Fibroblast of pulmonary artery (primary cell): ENCODE measurements at regions not wholly inside any gene's neighbourhood (a gene's known extent, or its start where the extent isn't known, plus 50 kb on each side); places are given as distances from the start of the nearest gene placed in this dataset.

Source experiments
- DNase-seq: peaks from one replicate; pipeline ENCODE4 v3.0.0-alpha.2; 2010; ENCODE audit warnings: low read depth
- H3K4me3 ChIP-seq: replicated peaks from 2 replicates; pipeline ENCODE4 v1.5.1; 2011; ENCODE audit warnings: low read depth, mild to moderate bottlenecking, control low read depth, low read length, moderate library complexity
- TF ChIP-seq, protein P1 (sequence below): IDR thresholded peaks from 2 replicates; pipeline ENCODE4 v1.5.1; 2011; ENCODE audit warnings: mild to moderate bottlenecking, control low read depth, low read length, inconsistent platforms; ENCODE audit errors: missing control alignments

DNA sequence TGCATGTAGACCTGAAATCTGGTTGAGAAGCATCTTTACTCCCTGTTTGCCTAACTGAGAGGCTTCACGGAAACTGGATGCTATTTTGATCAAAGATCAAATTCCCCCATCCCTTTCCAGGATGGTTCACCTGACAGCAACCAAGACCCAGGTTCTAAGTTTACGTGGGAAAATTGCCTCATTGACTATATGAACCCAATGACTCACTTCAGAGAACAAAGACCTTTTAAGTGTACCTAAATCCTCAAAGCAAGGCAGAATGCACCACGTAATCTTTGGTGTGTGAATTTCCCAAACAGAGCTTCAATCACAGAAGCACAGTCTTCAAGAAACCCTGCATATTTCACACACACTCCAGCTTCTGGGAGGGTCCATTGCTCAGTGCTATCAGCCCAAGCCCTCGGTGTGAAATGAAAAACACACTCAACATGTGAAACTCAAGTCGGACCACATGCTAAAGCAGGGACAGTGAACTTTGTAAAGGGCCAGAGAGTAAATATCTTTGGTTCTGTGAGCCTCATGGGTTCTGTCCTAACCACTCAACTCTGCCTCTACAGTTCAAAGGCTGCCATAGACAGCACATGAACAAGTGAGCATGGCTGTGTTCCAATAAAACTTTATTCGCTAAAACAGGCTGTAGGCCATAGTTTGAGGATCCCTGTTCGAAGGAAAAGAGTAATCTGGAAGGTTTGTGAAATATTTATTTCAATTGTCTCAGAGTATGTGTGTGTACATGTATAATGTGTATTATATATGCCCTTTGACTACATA is 275.6 kb upstream of the FOXK1 start:
- TF ChIP-seq, protein P1, sequence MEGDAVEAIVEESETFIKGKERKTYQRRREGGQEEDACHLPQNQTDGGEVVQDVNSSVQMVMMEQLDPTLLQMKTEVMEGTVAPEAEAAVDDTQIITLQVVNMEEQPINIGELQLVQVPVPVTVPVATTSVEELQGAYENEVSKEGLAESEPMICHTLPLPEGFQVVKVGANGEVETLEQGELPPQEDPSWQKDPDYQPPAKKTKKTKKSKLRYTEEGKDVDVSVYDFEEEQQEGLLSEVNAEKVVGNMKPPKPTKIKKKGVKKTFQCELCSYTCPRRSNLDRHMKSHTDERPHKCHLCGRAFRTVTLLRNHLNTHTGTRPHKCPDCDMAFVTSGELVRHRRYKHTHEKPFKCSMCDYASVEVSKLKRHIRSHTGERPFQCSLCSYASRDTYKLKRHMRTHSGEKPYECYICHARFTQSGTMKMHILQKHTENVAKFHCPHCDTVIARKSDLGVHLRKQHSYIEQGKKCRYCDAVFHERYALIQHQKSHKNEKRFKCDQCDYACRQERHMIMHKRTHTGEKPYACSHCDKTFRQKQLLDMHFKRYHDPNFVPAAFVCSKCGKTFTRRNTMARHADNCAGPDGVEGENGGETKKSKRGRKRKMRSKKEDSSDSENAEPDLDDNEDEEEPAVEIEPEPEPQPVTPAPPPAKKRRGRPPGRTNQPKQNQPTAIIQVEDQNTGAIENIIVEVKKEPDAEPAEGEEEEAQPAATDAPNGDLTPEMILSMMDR: no peak
- DNase-seq: no peak
- no peak overlapping the region for H3K4me3 ChIP-seq

DNA sequence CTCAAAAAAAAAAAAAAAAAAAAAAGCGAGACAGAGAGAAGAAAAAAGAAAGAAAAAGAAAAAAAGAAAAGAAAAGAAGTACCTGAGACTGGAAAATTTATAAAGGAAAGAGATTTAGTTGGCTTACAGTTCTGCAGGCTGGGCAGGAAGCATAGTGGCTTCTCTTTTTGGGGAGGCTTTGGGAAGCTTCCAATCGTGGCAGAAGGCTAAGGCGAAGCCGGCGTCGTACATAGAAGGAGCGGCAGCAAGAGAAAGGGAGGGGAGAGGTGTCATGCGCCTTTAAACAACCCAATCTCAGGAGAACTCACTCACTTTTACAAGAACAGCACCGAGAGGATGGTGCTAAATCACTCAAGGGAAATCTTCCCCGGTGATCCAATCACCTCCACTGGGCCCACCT is 272.1 kb upstream of the FOXK1 start:
- H3K4me3 ChIP-seq: no peak overlapping the region
- TF ChIP-seq, protein P1: no peak
- DNase-seq: no peak

DNA sequence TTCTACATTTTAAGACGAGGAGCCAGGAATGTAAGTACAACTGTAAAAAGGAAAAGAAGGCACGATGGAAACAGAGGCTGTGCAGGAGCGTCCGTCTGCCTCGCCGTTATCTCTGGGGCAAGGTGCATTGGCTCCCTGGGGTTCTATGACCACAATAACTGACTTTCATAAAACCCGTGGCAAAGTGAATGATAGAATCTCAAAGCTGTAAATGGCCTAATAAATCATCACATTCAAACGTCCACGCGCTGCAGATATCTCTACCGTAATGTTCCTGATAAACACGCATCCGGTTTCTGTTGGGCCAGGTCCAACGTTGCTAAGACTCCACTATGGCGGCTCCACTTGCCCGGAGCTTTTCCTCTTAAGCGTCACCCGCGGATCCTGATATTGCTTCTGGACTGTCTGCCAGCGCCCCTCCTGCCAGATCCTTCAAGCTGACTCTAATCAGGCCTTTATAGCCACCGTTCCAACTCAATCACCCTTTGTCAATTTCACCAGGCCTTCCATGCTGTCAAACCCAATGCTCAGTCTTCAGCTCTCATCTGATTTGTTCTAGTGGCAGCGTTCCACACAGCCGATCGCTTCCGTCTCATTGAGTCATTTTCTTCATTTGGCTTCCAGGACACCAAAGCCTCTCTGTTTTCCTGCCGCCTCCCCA is 265.6 kb upstream of the FOXK1 start:
- peak; percentile 18 for DNase-seq
- TF ChIP-seq, protein P1: no peak
- no peak overlapping the region for H3K4me3 ChIP-seq

DNA sequence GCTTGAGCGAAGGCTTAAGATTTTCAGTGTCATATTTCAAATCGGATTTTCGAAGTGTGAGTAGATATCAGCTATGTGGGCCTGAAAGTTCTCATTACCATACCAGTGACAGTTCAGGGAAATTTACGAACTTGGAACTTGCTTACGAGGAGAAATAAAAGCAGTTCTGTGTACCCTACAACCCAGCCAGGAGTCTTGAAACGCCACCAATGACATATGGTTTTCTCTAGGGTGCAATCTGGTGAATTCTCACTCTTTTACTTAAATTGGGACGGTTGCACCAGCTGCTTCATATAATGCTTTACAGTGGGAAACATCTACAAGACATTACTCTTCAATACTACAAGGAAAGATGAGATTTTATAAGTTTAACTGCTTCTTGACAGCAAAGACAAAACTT is 253.6 kb upstream of the FOXK1 start:
- TF ChIP-seq, protein P1: no peak
- no peak overlapping the region for H3K4me3 ChIP-seq
- no peak for DNase-seq

DNA sequence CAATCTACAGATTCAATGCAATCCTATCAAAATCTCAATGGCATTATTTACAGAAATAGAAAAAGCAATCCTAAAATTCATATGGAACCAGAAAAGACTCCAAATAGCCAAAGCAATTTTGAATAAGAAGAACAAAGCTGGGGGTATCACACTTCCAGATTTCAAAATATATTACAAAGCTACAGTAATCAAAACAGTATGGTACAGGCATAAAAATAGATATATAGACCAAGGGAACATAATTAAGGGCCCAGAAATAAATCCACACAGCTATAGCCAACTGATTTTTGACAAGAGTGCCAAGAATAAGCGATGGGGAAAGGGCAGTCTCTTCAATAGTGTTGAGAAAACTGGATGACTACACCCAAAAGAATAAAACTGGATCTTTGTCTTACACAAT is 251.9 kb upstream of the FOXK1 start:
- TF ChIP-seq, protein P1: no peak
- no peak for DNase-seq
- H3K4me3 ChIP-seq: no peak overlapping the region

DNA sequence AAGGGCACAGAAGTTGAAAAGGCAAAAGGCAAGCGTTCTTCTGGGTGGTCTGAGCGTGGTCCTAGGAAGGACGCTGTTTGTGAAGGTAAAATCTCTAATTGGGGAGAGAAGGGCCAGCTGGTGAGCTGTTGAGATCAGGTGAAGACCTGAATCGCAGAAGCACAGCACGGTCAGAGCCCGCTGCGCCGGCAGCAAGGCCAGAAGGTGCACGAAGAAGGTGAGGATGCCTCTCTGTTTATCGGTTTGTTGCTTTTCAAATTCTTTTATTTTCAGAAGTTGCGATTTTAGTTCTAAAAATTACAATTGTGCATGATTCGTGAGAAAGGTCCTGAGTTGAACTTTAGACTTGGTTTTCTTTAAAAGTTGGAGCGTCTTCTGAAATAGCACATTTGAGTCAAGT is 247.8 kb upstream of the FOXK1 start:
- H3K4me3 ChIP-seq: no peak overlapping the region
- TF ChIP-seq, protein P1: no peak
- DNase-seq: no peak
